Mesodermal cell (in vitro differentiated cells): ENCODE measurements at regions not wholly inside any gene's neighbourhood (a gene's known extent, or its start where the extent isn't known, plus 50 kb on each side); places are given as distances from the start of the nearest gene placed in this dataset.

Experiments
- H3K27ac ChIP-seq: 2 replicates; pipeline ENCODE4 v1.7.0; 2013; ENCODE audit warnings: mild to moderate bottlenecking, low read depth, low read length, moderate library complexity; ENCODE audit not compliant: severe bottlenecking
- H3K36me3 ChIP-seq: 2 replicates; pipeline ENCODE4 v1.7.1; 2013; ENCODE audit warnings: mild to moderate bottlenecking, low read length, moderate library complexity; ENCODE audit not compliant: control insufficient read depth, insufficient read depth
- H3K4me1 ChIP-seq: one replicate; pipeline ENCODE4 v1.7.1; 2013; ENCODE audit warnings: mild to moderate bottlenecking, low read length; ENCODE audit not compliant: insufficient read depth, control insufficient read depth, poor library complexity, severe bottlenecking
- H3K4me3 ChIP-seq: 2 replicates; pipeline ENCODE4 v1.7.0; 2013; ENCODE audit warnings: low read length, control low read depth, mild to moderate bottlenecking; ENCODE audit not compliant: insufficient read depth, poor library complexity, severe bottlenecking; ENCODE audit errors: extremely low read depth
- H3K9me3 ChIP-seq: 2 replicates; pipeline ENCODE4 v1.7.1; 2013; ENCODE audit warnings: mild to moderate bottlenecking, low read length, moderate library complexity; ENCODE audit not compliant: control insufficient read depth
- WGBS, 2 experiments: methylation state at CpG; one replicate each; pipeline ENCODE4 v1.1.5; 2013; ENCODE audit warnings: missing lambda C conversion rate in 2 of 2; ENCODE audit not compliant: insufficient coverage in 2 of 2; 5-methylcytosine and 5-hydroxymethylcytosine counted together

GRCh38 chr4:43243433-43244116 is 351.1 kb downstream of the GRXCR1 start:
- H3K4me1 ChIP-seq = no peaks in the 10 kb centered on the region
- H3K4me3 ChIP-seq = no peak overlapping the region
- no peaks in the 10 kb centered on the region for H3K36me3 ChIP-seq
- WGBS, 2 experiments = 95 to 100% methylated on average over 1 to 2 of the region's 4 CpGs
- no peaks in the 10 kb centered on the region for H3K9me3 ChIP-seq
- H3K27ac ChIP-seq = no peak overlapping the region

- H3K36me3 ChIP-seq = no peaks in the 10 kb centered on the region
- no peak overlapping the region for H3K27ac ChIP-seq
- 78% methylated on average over 1 of the region's 1 CpG; no CpG with 5 or more reads in 1 of the 2 experiments for WGBS, 2 experiments
- H3K9me3 ChIP-seq = no peaks in the 10 kb centered on the region
- H3K4me1 ChIP-seq = no peaks in the 10 kb centered on the region
- H3K4me3 ChIP-seq = no peak overlapping the region
Measured at GRCh38 chr4:43244688-43245382, 352.3 kb downstream of the GRXCR1 start.

GRCh38 chr4:43251841-43252240 is 359.3 kb downstream of the GRXCR1 start:
- H3K9me3 ChIP-seq = peaks cover 8% of the 10 kb centered on the region
- 86 to 100% methylated on average over 1 to 2 of the region's 2 CpGs for WGBS, 2 experiments
- no peaks in the 10 kb centered on the region for H3K4me1 ChIP-seq
- no peak overlapping the region for H3K4me3 ChIP-seq
- H3K36me3 ChIP-seq = no peaks in the 10 kb centered on the region
- no peak overlapping the region for H3K27ac ChIP-seq

GRCh38 chr4:43253541-43253940 is 361.0 kb downstream of the GRXCR1 start:
- H3K9me3 ChIP-seq = peaks cover 13% of the 10 kb centered on the region
- H3K27ac ChIP-seq = no peak overlapping the region
- no peaks in the 10 kb centered on the region for H3K4me1 ChIP-seq
- H3K36me3 ChIP-seq = no peaks in the 10 kb centered on the region
- no peak overlapping the region for H3K4me3 ChIP-seq

GRCh38 chr4:43264730-43265129 is 372.2 kb downstream of the GRXCR1 start:
- Histone ChIP-seq H3K27ac (no peak overlapping the region), H3K36me3 (no peaks in the 10 kb centered on the region), H3K4me3 (no peak overlapping the region), H3K9me3 (no peaks in the 10 kb centered on the region), H3K4me1 (no peaks in the 10 kb centered on the region)

GRCh38 chr4:43271946-43272345 is 379.4 kb downstream of the GRXCR1 start:
- no CpG with 5 or more reads among the region's 1 CpG for WGBS, 2 experiments
- Histone ChIP-seq H3K9me3 (no peaks in the 10 kb centered on the region), H3K4me1 (no peaks in the 10 kb centered on the region), H3K4me3 (no peak overlapping the region), H3K27ac (no peak overlapping the region), H3K36me3 (no peaks in the 10 kb centered on the region)

GRCh38 chr4:43274376-43274775 is 381.9 kb downstream of the GRXCR1 start:
- Histone ChIP-seq H3K4me3 (no peak overlapping the region), H3K4me1 (no peaks in the 10 kb centered on the region), H3K36me3 (no peaks in the 10 kb centered on the region), H3K9me3 (no peaks in the 10 kb centered on the region), H3K27ac (no peak overlapping the region)
- no CpG with 5 or more reads among the region's 2 CpGs for WGBS, 2 experiments

- WGBS, 2 experiments = no CpG with 5 or more reads among the region's 1 CpG
- H3K27ac ChIP-seq = no peak overlapping the region
- no peaks in the 10 kb centered on the region for H3K9me3 ChIP-seq
- H3K4me1 ChIP-seq = no peaks in the 10 kb centered on the region
- no peak overlapping the region for H3K4me3 ChIP-seq
- H3K36me3 ChIP-seq = no peaks in the 10 kb centered on the region
Measured at GRCh38 chr4:43275779-43276178, 383.3 kb downstream of the GRXCR1 start.

- H3K9me3 ChIP-seq = no peaks in the 10 kb centered on the region
- no peak overlapping the region for H3K27ac ChIP-seq
- no CpG with 5 or more reads among the region's 1 CpG for WGBS, 2 experiments
- H3K36me3 ChIP-seq = no peaks in the 10 kb centered on the region
- H3K4me3 ChIP-seq = no peak overlapping the region
- H3K4me1 ChIP-seq = no peaks in the 10 kb centered on the region
Measured at GRCh38 chr4:43276321-43276720, 383.8 kb downstream of the GRXCR1 start.

- Histone ChIP-seq H3K9me3 (no peaks in the 10 kb centered on the region), H3K27ac (no peak overlapping the region), H3K4me3 (no peak overlapping the region), H3K4me1 (no peaks in the 10 kb centered on the region), H3K36me3 (no peaks in the 10 kb centered on the region)
- WGBS, 2 experiments = no CpG with 5 or more reads among the region's 1 CpG
Measured at GRCh38 chr4:43277003-43277402, 384.5 kb downstream of the GRXCR1 start.

GRCh38 chr4:43282534-43282933 is 390.0 kb downstream of the GRXCR1 start:
- H3K27ac ChIP-seq = no peak overlapping the region
- no peaks in the 10 kb centered on the region for H3K9me3 ChIP-seq
- WGBS, 2 experiments = 100% methylated on average over 1 of the region's 1 CpG; no CpG with 5 or more reads in 1 of the 2 experiments
- H3K4me1 ChIP-seq = no peaks in the 10 kb centered on the region
- no peaks in the 10 kb centered on the region for H3K36me3 ChIP-seq
- H3K4me3 ChIP-seq = no peak overlapping the region
